ENCODE measurements at regions not wholly inside any gene's neighbourhood (a gene's known extent, or its start where the extent isn't known, plus 50 kb on each side); places are given as distances from the start of the nearest gene placed in this dataset.

DNA sequence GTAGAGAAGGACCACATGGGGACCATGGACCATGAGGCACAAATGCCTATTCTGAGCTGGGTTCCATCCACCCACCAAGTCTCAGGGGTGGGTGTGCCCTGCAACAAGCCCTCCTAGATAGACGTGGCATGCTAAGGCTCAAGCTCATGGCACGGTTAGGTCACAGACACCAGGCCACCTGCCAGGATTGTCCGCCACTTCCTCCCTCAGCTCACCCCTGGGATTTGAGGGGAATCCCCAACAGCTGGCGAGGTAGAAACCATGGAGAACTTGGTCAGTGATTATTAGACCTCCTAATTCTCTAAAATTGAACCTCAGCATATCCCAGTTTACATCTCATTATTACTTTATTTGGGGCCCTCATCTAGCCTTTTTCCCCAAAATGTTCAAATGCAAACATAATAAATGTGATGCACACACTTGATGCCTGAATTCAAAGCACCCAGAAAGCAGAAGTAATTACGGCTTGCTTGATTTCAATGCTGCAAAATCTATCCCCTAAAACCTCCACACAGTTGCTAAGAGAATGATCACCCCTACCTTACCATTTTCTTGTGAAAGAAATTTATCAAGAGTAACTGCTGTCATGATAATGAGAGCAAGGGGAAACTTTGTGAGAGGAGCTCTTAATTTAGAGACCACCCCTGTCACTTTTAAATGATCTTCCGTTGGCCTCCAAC, 366.6 kb upstream of the PFKP start:
- no peak for TF ChIP-seq CTCF (IDR thresholded peaks at IDR 0.05; ENCODE audit: borderline replicate concordance, extremely low read depth, low read length, poor library complexity, severe bottlenecking)
- TF ChIP-seq EZH2 (IDR thresholded peaks at IDR 0.05; ENCODE audit: borderline replicate concordance, low read depth, low read length, severe bottlenecking), result no peak

Data from DND-41 (cell line).